ENCODE measurements at regions not wholly inside any gene's neighbourhood (a gene's known extent, or its start where the extent isn't known, plus 50 kb on each side); places are given as distances from the start of the nearest gene placed in this dataset.

DNA sequence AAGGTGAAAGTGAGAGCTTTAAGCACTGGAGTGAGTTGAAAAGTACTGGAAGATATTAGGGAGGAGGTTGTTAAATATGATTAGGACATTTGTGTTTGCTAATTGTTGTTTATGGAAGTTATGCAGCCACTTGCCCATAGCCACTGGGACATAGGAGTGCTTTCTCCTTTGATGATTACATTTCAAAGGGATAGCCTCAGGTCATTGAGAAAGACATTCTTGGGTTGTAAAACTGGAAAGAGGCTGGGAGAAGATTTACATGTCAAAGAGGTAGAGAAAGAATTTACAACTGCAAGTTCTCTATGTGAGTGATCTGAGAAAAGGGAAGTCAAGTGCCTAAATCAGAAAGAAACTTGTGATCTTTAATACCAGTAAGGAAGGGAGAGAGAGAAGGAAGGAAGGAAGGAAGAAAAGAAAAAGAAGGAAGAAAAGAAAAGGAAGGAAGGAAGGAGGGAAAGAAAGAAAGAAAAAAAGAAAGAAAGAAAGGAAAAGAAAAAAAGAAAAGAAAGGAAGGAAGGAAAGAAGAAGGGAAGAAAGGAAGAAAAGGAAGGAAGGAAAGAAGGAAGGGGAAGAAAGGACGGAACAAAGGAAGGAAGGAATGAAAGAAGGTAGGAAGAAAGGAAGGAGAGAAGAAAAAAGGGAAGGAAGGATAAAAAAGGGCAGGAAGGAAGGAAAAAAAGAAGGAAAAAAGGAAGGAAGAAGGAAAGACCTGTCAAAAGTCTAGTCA lies 284.6 kb upstream of the DPYD start (continued):
- TF ChIP-seq, protein P1, sequence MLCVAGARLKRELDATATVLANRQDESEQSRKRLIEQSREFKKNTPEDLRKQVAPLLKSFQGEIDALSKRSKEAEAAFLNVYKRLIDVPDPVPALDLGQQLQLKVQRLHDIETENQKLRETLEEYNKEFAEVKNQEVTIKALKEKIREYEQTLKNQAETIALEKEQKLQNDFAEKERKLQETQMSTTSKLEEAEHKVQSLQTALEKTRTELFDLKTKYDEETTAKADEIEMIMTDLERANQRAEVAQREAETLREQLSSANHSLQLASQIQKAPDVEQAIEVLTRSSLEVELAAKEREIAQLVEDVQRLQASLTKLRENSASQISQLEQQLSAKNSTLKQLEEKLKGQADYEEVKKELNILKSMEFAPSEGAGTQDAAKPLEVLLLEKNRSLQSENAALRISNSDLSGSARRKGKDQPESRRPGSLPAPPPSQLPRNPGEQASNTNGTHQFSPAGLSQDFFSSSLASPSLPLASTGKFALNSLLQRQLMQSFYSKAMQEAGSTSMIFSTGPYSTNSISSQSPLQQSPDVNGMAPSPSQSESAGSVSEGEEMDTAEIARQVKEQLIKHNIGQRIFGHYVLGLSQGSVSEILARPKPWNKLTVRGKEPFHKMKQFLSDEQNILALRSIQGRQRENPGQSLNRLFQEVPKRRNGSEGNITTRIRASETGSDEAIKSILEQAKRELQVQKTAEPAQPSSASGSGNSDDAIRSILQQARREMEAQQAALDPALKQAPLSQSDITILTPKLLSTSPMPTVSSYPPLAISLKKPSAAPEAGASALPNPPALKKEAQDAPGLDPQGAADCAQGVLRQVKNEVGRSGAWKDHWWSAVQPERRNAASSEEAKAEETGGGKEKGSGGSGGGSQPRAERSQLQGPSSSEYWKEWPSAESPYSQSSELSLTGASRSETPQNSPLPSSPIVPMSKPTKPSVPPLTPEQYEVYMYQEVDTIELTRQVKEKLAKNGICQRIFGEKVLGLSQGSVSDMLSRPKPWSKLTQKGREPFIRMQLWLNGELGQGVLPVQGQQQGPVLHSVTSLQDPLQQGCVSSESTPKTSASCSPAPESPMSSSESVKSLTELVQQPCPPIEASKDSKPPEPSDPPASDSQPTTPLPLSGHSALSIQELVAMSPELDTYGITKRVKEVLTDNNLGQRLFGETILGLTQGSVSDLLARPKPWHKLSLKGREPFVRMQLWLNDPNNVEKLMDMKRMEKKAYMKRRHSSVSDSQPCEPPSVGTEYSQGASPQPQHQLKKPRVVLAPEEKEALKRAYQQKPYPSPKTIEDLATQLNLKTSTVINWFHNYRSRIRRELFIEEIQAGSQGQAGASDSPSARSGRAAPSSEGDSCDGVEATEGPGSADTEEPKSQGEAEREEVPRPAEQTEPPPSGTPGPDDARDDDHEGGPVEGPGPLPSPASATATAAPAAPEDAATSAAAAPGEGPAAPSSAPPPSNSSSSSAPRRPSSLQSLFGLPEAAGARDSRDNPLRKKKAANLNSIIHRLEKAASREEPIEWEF (IDR thresholded peaks at IDR 0.05; ENCODE audit: insufficient replicate concordance, low read depth, low read length), result no peak
- no peak for TF ChIP-seq RUNX3 (IDR thresholded peaks at IDR 0.05; ENCODE audit: low read length)
- TF ChIP-seq, protein P2, sequence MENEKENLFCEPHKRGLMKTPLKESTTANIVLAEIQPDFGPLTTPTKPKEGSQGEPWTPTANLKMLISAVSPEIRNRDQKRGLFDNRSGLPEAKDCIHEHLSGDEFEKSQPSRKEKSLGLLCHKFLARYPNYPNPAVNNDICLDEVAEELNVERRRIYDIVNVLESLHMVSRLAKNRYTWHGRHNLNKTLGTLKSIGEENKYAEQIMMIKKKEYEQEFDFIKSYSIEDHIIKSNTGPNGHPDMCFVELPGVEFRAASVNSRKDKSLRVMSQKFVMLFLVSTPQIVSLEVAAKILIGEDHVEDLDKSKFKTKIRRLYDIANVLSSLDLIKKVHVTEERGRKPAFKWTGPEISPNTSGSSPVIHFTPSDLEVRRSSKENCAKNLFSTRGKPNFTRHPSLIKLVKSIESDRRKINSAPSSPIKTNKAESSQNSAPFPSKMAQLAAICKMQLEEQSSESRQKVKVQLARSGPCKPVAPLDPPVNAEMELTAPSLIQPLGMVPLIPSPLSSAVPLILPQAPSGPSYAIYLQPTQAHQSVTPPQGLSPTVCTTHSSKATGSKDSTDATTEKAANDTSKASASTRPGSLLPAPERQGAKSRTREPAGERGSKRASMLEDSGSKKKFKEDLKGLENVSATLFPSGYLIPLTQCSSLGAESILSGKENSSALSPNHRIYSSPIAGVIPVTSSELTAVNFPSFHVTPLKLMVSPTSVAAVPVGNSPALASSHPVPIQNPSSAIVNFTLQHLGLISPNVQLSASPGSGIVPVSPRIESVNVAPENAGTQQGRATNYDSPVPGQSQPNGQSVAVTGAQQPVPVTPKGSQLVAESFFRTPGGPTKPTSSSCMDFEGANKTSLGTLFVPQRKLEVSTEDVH (IDR thresholded peaks at IDR 0.05; ENCODE audit: low read depth, partially characterized antibody), result no peak

DNA sequence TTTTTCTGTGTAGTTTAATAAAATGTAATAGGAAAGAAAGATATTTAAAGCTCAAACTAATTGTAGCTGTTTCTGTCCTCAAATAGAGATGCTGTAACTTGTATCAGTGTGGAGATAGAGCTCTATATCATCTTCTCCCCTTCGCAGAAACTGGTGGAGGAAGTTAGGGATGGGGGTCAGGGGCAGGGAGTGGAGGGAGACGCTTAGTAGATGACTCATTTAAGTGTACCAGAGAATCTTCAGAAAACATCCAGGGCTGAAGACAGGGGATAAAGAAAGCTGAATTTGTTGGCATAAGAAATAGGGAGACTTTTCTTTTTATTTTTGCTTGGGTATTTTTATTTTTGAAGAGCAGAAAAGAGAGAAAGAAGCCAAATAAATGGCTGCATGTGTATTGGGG lies 282.6 kb upstream of the DPYD start:
- H3K79me2 ChIP-seq (ENCODE audit: control insufficient read depth, insufficient read depth, low read length), result no peaks in the 10 kb centered on the region
- H3K27ac ChIP-seq (ENCODE audit: control insufficient read depth, insufficient read depth), result no peak overlapping the region
- H4K20me1 ChIP-seq (ENCODE audit: control insufficient read depth, insufficient read depth), result no peaks in the 10 kb centered on the region
- H3K27me3 ChIP-seq (replicated peaks in 1 of 2; ENCODE audit: control insufficient read depth in 2 of 2, insufficient read depth in 2 of 2, low read length in 1 of 2), result no peaks in the 10 kb centered on the region
- POLR2A ChIA-PET, result no interaction called here
- no peak overlapping the region for H2AFZ ChIP-seq (ENCODE audit: control insufficient read depth, low read depth, low read length)
- RAD21 ChIA-PET (ENCODE audit: unreplicated experiment), result no interaction called here
- no peaks in the 10 kb centered on the region for H3K36me3 ChIP-seq (ENCODE audit: control insufficient read depth in 2 of 2, insufficient read depth in 2 of 2, low read length in 1 of 2)
- CTCF ChIA-PET, result no interaction called here
- FAIRE-seq (no peak), DNase-seq (ENCODE audit: low read depth, low spot score) (no peak), ATAC-seq (no peak)
- 0% methylated on average over 2 of the region's 2 CpGs for WGBS (ENCODE audit: insufficient coverage, insufficient replicate concordance, low lambda C conversion rate, missing lambda C conversion rate)
- in situ Hi-C loops (cut with MboI), result no loop called here
- H3K4me3 ChIP-seq, result no peak overlapping the region
- no peaks in the 10 kb centered on the region for H3K4me1 ChIP-seq (ENCODE audit: control insufficient read depth, insufficient read depth, low read length)
- intact Hi-C loops (cut with micrococcal nuclease; ENCODE audit: unreplicated experiment), result no loop called here
- no peak overlapping the region for H3K9ac ChIP-seq (ENCODE audit: control insufficient read depth, insufficient read depth, low read length)
- H3K9me3 ChIP-seq (replicated peaks; ENCODE audit: control insufficient read depth, insufficient read depth, low read length), result no peaks in the 10 kb centered on the region
- SMC1A ChIA-PET (ENCODE audit: uncharacterized antibody, unreplicated experiment), result no interaction called here
- no peak overlapping the region for H3K4me2 ChIP-seq (ENCODE audit: control insufficient read depth, insufficient read depth)
- no TSS peak for BruUV-seq (replicated peaks)
- TF ChIP-seq, protein P3, sequence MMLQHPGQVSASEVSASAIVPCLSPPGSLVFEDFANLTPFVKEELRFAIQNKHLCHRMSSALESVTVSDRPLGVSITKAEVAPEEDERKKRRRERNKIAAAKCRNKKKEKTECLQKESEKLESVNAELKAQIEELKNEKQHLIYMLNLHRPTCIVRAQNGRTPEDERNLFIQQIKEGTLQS (IDR thresholded peaks at IDR 0.05; ENCODE audit: borderline replicate concordance, extremely low read depth, low read depth, low read length), result no peak
- TF ChIP-seq ATF7 (IDR thresholded peaks at IDR 0.05; ENCODE audit: low read depth) (no peak), CBX5 (IDR thresholded peaks at IDR 0.05; ENCODE audit: low read depth) (no peak), SMC3 (IDR thresholded peaks at IDR 0.05; ENCODE audit: borderline replicate concordance, low read length) (no peak), SMAD5 (IDR thresholded peaks at IDR 0.05; ENCODE audit: low read depth) (no peak), GABPA (IDR thresholded peaks at IDR 0.05; ENCODE audit: low read depth) (no peak), RELA (IDR thresholded peaks at IDR 0.05; ENCODE audit: borderline replicate concordance, partially characterized antibody) (no peak), POLR2AphosphoS2 (IDR thresholded peaks at IDR 0.05; ENCODE audit: low read depth, low read length) (no peak), BCL11A (IDR thresholded peaks at IDR 0.05; ENCODE audit: low read depth, low read length) (no peak)
- TF ChIP-seq, protein P4, sequence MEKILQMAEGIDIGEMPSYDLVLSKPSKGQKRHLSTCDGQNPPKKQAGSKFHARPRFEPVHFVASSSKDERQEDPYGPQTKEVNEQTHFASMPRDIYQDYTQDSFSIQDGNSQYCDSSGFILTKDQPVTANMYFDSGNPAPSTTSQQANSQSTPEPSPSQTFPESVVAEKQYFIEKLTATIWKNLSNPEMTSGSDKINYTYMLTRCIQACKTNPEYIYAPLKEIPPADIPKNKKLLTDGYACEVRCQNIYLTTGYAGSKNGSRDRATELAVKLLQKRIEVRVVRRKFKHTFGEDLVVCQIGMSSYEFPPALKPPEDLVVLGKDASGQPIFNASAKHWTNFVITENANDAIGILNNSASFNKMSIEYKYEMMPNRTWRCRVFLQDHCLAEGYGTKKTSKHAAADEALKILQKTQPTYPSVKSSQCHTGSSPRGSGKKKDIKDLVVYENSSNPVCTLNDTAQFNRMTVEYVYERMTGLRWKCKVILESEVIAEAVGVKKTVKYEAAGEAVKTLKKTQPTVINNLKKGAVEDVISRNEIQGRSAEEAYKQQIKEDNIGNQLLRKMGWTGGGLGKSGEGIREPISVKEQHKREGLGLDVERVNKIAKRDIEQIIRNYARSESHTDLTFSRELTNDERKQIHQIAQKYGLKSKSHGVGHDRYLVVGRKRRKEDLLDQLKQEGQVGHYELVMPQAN (conservative IDR thresholded peaks at IDR 0.05), result no peak

Data from GM12878 (cell line).